GM23338 (cell line): ENCODE measurements at regions not wholly inside any gene's neighbourhood (a gene's known extent, or its start where the extent isn't known, plus 50 kb on each side); places are given as distances from the start of the nearest gene placed in this dataset.

Source experiments
- ATAC-seq: fragments of 200-7000 bp; cut with Tn5 transposase; 3 replicates; pipeline ENCODE4 v1.9.1; 2020
- DNase-seq: peaks from one replicate; pipeline ENCODE4 v3.0.0-alpha.2; 2015; ENCODE audit warnings: low spot score
- H2AFZ ChIP-seq: fragments of 200-600 bp; sonication (generic); 2 replicates; pipeline ENCODE4 v1.8.0; 2016; ENCODE audit warnings: antibody characterized with exemption, mild to moderate bottlenecking, moderate library complexity
- H3F3A ChIP-seq: fragments of 200-600 bp; sonication (generic); replicated peaks from 2 replicates; pipeline ENCODE4 v1.8.0; 2017; ENCODE audit warnings: antibody characterized with exemption, mixed run types, low read depth
- H3K27ac ChIP-seq: fragments of 200-600 bp; sonication (generic); 2 replicates; pipeline ENCODE4 v1.6.1; 2016; ENCODE audit warnings: low read depth
- H3K27me3 ChIP-seq: fragments of 200-600 bp; sonication (generic); 2 replicates; pipeline ENCODE4 v1.8.0; 2016; ENCODE audit warnings: mild to moderate bottlenecking, mixed run types, moderate library complexity; ENCODE audit not compliant: insufficient read depth
- H3K36me3 ChIP-seq: fragments of 200-600 bp; sonication (generic); 2 replicates; pipeline ENCODE4 v1.8.0; 2016; ENCODE audit warnings: mild to moderate bottlenecking; ENCODE audit not compliant: insufficient read depth
- H3K4me1 ChIP-seq: fragments of 200-600 bp; sonication (generic); 2 replicates; pipeline ENCODE4 v1.8.0; 2016; ENCODE audit warnings: mild to moderate bottlenecking, moderate library complexity; ENCODE audit not compliant: insufficient read depth
- H3K4me2 ChIP-seq: fragments of 200-600 bp; sonication (generic); 2 replicates; pipeline ENCODE4 v1.7.1; 2017; ENCODE audit warnings: mixed run types
- H3K4me3 ChIP-seq: fragments of 200-600 bp; sonication (generic); 2 replicates; pipeline ENCODE4 v1.6.1; 2016; ENCODE audit warnings: mixed run types
- H3K79me2 ChIP-seq: fragments of 200-600 bp; sonication (generic); replicated peaks from 2 replicates; pipeline ENCODE4 v1.8.0; 2017; ENCODE audit warnings: mild to moderate bottlenecking; ENCODE audit not compliant: insufficient read depth
- H3K9me2 ChIP-seq: fragments of 200-600 bp; sonication (generic); 2 replicates; pipeline ENCODE4 v1.8.0; 2017; ENCODE audit not compliant: insufficient read depth
- H4K20me1 ChIP-seq: fragments of 200-600 bp; sonication (generic); replicated peaks from 2 replicates; pipeline ENCODE4 v1.8.0; 2017; ENCODE audit warnings: mild to moderate bottlenecking; ENCODE audit not compliant: insufficient read depth
- H3K27ac Mint-ChIP-seq: 2 replicates; pipeline ENCODE4 v1.8.0; 2020; ENCODE audit warnings: inconsistent platforms, mild to moderate bottlenecking, moderate library complexity, mixed read lengths
- H3K27me3 Mint-ChIP-seq: 3 replicates; pipeline ENCODE4 v1.8.0; 2022; ENCODE audit warnings: low read depth, mild to moderate bottlenecking, moderate library complexity, mixed read lengths, inconsistent platforms; ENCODE audit not compliant: insufficient read depth, poor library complexity
- H3K36me3 Mint-ChIP-seq: 3 replicates; pipeline ENCODE4 v1.8.0; 2021; ENCODE audit warnings: low read depth, mild to moderate bottlenecking, inconsistent platforms, moderate library complexity, mixed read lengths
- H3K4me1 Mint-ChIP-seq: 3 replicates; pipeline ENCODE4 v1.8.0; 2020; ENCODE audit warnings: mild to moderate bottlenecking, inconsistent platforms, mixed read lengths
- H3K4me3 Mint-ChIP-seq: 3 replicates; pipeline ENCODE4 v1.8.0; 2021; ENCODE audit warnings: moderate library complexity, mild to moderate bottlenecking, inconsistent platforms, mixed read lengths
- H3K9me3 Mint-ChIP-seq: 3 replicates; pipeline ENCODE4 v1.8.0; 2020; ENCODE audit warnings: moderate library complexity, mild to moderate bottlenecking, inconsistent platforms, mixed read lengths
- CREB1 ChIP-seq: fragments of 250-450 bp; sonication (Bioruptor Pico); IDR thresholded peaks from 2 replicates; pipeline ENCODE4 v1.5.0; 2020; ENCODE audit warnings: low read depth, mild to moderate bottlenecking, moderate library complexity
- EZH2 ChIP-seq: fragments of 200-600 bp; sonication (generic); IDR thresholded peaks from one replicate; pipeline ENCODE4 v1.8.0; 2017; ENCODE audit warnings: antibody characterized with exemption, mild to moderate bottlenecking, low read depth; ENCODE audit not compliant: unreplicated experiment
- POLR2AphosphoS5 ChIP-seq: IDR thresholded peaks from 2 replicates; pipeline ENCODE4 v1.6.1; 2016; ENCODE audit warnings: antibody characterized with exemption, low read depth
- ZNF114 ChIP-seq: fragments of 250-450 bp; sonication (Bioruptor Pico); IDR thresholded peaks from 2 replicates; pipeline ENCODE4 v1.5.0; 2020; ENCODE audit warnings: mild to moderate bottlenecking, moderate library complexity
- TF ChIP-seq, protein P1 (sequence below): IDR thresholded peaks from one replicate; pipeline ENCODE4 v1.6.1; 2018; ENCODE audit warnings: antibody characterized with exemption; ENCODE audit not compliant: unreplicated experiment

DNA sequence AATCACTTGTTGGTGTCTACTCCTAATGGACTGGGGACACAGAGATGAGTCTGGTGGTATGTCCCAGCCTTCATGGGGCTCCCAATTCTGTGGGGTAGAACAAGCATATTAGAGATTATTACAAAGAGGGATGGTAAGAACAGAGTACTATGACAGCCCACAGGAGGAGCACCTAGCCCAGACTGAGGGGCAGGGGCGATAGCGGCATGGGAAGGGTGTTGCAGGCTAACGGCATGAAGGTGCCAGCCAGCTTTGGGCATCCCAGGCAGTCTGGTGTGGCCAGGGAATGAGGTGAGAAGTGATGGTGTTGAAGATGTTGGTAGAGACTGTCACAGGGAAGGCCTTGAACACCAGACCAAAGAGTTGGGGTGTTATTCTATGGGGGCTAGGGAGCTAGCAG lies 280.0 kb downstream of the RPS24 start:
- ATAC-seq, result no peak
- H3K9me2 ChIP-seq, result no peaks in the 10 kb centered on the region
- H4K20me1 ChIP-seq, result no peaks in the 10 kb centered on the region
- no peak for DNase-seq
- H3F3A ChIP-seq, result no peaks in the 10 kb centered on the region
- Mint-ChIP-seq H3K27ac (no peak overlapping the region), H3K9me3 (no peaks in the 10 kb centered on the region; the same call in 2 of the 3 replicates), H3K36me3 (no peaks in the 10 kb centered on the region), H3K4me3 (no peak overlapping the region), H3K27me3 (peaks cover 3% of the 10 kb centered on the region), H3K4me1 (peaks cover 3% of the 10 kb centered on the region; the same call in 1 of the 3 replicates)
- no peak for TF ChIP-seq ZNF114
- no peak for TF ChIP-seq CREB1
- no peak for TF ChIP-seq EZH2
- no peak for TF ChIP-seq POLR2AphosphoS5
- TF ChIP-seq, protein P1, sequence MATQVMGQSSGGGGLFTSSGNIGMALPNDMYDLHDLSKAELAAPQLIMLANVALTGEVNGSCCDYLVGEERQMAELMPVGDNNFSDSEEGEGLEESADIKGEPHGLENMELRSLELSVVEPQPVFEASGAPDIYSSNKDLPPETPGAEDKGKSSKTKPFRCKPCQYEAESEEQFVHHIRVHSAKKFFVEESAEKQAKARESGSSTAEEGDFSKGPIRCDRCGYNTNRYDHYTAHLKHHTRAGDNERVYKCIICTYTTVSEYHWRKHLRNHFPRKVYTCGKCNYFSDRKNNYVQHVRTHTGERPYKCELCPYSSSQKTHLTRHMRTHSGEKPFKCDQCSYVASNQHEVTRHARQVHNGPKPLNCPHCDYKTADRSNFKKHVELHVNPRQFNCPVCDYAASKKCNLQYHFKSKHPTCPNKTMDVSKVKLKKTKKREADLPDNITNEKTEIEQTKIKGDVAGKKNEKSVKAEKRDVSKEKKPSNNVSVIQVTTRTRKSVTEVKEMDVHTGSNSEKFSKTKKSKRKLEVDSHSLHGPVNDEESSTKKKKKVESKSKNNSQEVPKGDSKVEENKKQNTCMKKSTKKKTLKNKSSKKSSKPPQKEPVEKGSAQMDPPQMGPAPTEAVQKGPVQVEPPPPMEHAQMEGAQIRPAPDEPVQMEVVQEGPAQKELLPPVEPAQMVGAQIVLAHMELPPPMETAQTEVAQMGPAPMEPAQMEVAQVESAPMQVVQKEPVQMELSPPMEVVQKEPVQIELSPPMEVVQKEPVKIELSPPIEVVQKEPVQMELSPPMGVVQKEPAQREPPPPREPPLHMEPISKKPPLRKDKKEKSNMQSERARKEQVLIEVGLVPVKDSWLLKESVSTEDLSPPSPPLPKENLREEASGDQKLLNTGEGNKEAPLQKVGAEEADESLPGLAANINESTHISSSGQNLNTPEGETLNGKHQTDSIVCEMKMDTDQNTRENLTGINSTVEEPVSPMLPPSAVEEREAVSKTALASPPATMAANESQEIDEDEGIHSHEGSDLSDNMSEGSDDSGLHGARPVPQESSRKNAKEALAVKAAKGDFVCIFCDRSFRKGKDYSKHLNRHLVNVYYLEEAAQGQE, result no peak
- H3K27ac ChIP-seq, result no peak overlapping the region
- no peak overlapping the region for H3K4me2 ChIP-seq
- H3K4me3 ChIP-seq, result no peak overlapping the region
- H3K79me2 ChIP-seq, result no peaks in the 10 kb centered on the region
- H3K27me3 ChIP-seq, result no peaks in the 10 kb centered on the region
- no peaks in the 10 kb centered on the region for H3K36me3 ChIP-seq
- peaks cover 3% of the 10 kb centered on the region; the same call in 1 of the 2 replicates for H3K4me1 ChIP-seq
- no peak overlapping the region for H2AFZ ChIP-seq

DNA sequence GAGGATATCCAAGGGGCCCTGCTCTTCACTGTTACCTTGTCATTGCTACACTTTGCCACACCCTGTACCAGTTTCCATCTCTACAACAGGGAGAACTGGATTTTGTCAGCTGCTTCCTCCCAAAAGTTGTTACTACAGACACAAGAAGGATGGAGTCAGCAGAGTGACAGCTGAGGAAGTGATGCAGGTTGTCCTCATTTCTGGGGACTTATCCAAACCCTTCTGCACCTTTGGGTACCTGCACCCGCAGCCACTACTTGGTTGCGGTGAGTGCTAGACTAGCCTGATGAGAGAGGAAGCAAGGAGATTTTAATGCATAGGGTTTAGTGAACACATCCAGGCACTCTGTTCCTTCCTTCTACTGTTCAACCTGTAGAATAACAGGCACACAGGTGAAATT lies 281.0 kb downstream of the RPS24 start:
- TF ChIP-seq, protein P1, result no peak

More for the DNA sequence above, 281.0 kb downstream of the RPS24 start:
- H3K9me2 ChIP-seq, result no peaks in the 10 kb centered on the region
- Mint-ChIP-seq H3K27me3 (peaks cover 3% of the 10 kb centered on the region), H3K4me1 (peaks cover 3% of the 10 kb centered on the region; the same call in 1 of the 3 replicates), H3K9me3 (no peaks in the 10 kb centered on the region), H3K27ac (no peak overlapping the region), H3K4me3 (no peak overlapping the region), H3K36me3 (no peaks in the 10 kb centered on the region)
- DNase-seq (no peak), ATAC-seq (no peak)
- no peak overlapping the region for H3K4me3 ChIP-seq
- no peaks in the 10 kb centered on the region for H3K79me2 ChIP-seq
- no peak overlapping the region for H2AFZ ChIP-seq
- no peak overlapping the region for H3K4me2 ChIP-seq
- H3K4me1 ChIP-seq, result peaks cover 3% of the 10 kb centered on the region; the same call in 1 of the 2 replicates
- H3K27me3 ChIP-seq, result no peaks in the 10 kb centered on the region
- H4K20me1 ChIP-seq, result no peaks in the 10 kb centered on the region
- H3K27ac ChIP-seq, result no peak overlapping the region
- no peaks in the 10 kb centered on the region for H3K36me3 ChIP-seq
- H3F3A ChIP-seq, result no peaks in the 10 kb centered on the region
